ENCODE measurements at regions not wholly inside any gene's neighbourhood (a gene's known extent, or its start where the extent isn't known, plus 50 kb on each side); places are given as distances from the start of the nearest gene placed in this dataset.

GRCh38 chr2:239570216-239570925 is 169.6 kb upstream of the HDAC4 start:
- Histone ChIP-seq H3K27me3 (replicated peaks; ENCODE audit: control insufficient read depth, insufficient read depth, low read length) (no peaks in the 10 kb centered on the region; the same call in none of the 2 replicates), H3K4me3 (replicated peaks; ENCODE audit: low read depth, low read length) (no peak overlapping the region), H3K36me3 (ENCODE audit: control insufficient read depth, insufficient read depth, low read length) (no peaks in the 10 kb centered on the region)
- TF ChIP-seq CTCF (IDR thresholded peaks at IDR 0.05; ENCODE audit: insufficient read depth, low read length, poor library complexity, severe bottlenecking), result no peak
- DNase-seq (ENCODE audit: extremely low read depth, insufficient read length), result no peak

DNA sequence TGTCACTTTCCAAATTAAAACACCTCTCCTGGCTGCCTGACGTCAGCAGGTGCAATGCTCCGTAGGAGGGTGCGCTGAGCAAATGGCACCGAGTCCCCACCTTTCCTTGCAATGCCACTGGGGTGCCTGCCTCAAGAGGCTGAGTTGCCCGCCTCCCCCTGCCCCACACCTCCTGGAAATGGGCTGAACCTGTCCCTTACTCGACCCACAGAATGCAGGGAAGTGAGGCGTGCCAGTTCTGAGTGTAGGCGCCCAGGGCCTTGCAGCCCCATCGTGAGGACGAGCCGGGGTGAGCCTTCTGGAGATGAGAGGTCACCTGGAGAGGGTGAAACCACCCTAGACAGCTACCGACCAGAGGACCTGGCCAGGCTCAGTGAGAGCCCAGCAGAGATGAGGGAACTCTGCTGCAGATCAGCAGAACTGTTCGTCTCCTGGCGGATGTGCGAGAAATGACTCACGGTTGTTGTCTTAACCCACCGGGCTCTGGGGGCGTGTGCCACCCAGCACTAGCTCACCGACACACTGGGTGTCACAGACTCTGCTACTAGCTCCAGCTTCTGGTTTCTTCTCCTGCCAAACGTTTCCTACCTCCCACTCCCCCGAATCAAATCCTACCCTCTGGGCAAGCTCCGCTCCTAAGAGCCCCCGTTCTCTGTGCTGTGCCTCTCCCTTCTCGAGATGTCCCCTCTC is 168.7 kb upstream of the HDAC4 start:
- no peak for TF ChIP-seq CTCF (IDR thresholded peaks at IDR 0.05; ENCODE audit: insufficient read depth, low read length, poor library complexity, severe bottlenecking)

GRCh38 chr2:239568601-239569000 is 167.8 kb upstream of the HDAC4 start:
- no peak for DNase-seq (ENCODE audit: extremely low read depth, insufficient read length)
- no peak overlapping the region for H3K4me3 ChIP-seq (replicated peaks; ENCODE audit: low read depth, low read length)
- no peaks in the 10 kb centered on the region; the same call in 1 of the 2 replicates for H3K27me3 ChIP-seq (replicated peaks; ENCODE audit: control insufficient read depth, insufficient read depth, low read length)
- no peaks in the 10 kb centered on the region for H3K36me3 ChIP-seq (ENCODE audit: control insufficient read depth, insufficient read depth, low read length)
- no peak for TF ChIP-seq CTCF (IDR thresholded peaks at IDR 0.05; ENCODE audit: insufficient read depth, low read length, poor library complexity, severe bottlenecking)

More for the DNA sequence above, 168.7 kb upstream of the HDAC4 start:
- no peak for DNase-seq (ENCODE audit: extremely low read depth, insufficient read length)
- Histone ChIP-seq H3K4me3 (replicated peaks; ENCODE audit: low read depth, low read length) (no peak overlapping the region), H3K27me3 (replicated peaks; ENCODE audit: control insufficient read depth, insufficient read depth, low read length) (no peaks in the 10 kb centered on the region; the same call in none of the 2 replicates), H3K36me3 (ENCODE audit: control insufficient read depth, insufficient read depth, low read length) (no peaks in the 10 kb centered on the region)

DNA sequence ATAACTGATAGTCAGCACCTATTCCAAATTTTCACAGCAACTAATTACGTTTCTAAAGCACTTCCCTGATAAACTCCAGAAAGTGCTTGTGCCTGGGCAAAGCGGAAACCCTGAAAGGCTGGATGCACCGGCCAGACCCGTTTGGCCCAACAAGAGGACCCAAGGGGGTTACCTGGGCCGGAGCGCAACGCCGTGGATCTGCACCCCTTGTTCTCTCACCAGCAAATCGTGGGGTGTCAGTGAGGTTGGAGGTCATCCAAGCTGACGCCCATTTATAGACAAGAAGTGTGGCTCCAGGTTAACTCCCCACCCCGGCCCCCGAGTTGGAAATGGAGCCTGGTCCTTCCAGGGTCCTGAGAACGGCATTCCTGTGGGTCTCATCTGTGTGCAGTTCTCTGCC is 167.0 kb upstream of the HDAC4 start:
- no peak for TF ChIP-seq CTCF (IDR thresholded peaks at IDR 0.05; ENCODE audit: insufficient read depth, low read length, poor library complexity, severe bottlenecking)
- DNase-seq (ENCODE audit: extremely low read depth, insufficient read length), result no peak
- H3K27me3 ChIP-seq (replicated peaks; ENCODE audit: control insufficient read depth, insufficient read depth, low read length), result no peaks in the 10 kb centered on the region; the same call in 1 of the 2 replicates
- no peak overlapping the region for H3K4me3 ChIP-seq (replicated peaks; ENCODE audit: low read depth, low read length)
- H3K36me3 ChIP-seq (ENCODE audit: control insufficient read depth, insufficient read depth, low read length), result no peaks in the 10 kb centered on the region

DNA sequence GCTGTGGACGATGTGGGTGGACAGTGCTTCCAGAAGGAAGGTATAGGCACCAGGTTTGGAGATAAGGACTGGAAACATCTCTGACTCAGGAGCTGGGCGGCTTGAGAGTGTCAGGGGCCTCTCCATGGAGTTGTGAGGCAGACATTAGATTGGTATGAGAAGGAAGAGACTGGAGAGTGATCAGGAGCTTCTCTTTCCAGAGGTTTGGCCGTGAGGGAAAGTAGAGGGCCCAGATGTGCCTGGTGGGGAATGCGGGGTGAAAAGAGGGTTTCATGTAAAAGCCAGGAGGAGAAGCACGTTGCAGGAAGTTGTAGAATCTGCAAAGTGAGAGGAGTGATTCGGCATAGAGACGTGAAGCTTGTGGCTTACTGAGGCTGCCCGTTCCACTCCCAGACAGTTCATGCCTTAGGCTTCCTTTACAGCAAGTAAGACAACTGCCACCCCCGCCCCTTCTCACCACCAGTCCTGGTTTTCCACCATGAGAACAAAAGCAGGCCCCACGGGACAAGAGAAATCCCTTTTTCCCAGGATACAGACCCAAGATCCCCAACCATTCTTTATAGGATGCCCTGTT is 166.3 kb upstream of the HDAC4 start:
- H3K27me3 ChIP-seq (replicated peaks; ENCODE audit: control insufficient read depth, insufficient read depth, low read length), result no peaks in the 10 kb centered on the region; the same call in 1 of the 2 replicates

More for the DNA sequence above, 166.3 kb upstream of the HDAC4 start:
- no peak overlapping the region for H3K4me3 ChIP-seq (replicated peaks; ENCODE audit: low read depth, low read length)
- DNase-seq (ENCODE audit: extremely low read depth, insufficient read length), result no peak
- no peak for TF ChIP-seq CTCF (IDR thresholded peaks at IDR 0.05; ENCODE audit: insufficient read depth, low read length, poor library complexity, severe bottlenecking)
- H3K36me3 ChIP-seq (ENCODE audit: control insufficient read depth, insufficient read depth, low read length), result no peaks in the 10 kb centered on the region

Measured in GM06990 (cell line).